IPS-NIHi11 (cell line): ENCODE measurements at regions not wholly inside any gene's neighbourhood (a gene's known extent, or its start where the extent isn't known, plus 50 kb on each side); places are given as distances from the start of the nearest gene placed in this dataset.

Experiments used
- DNase-seq: peaks from one replicate; pipeline ENCODE4 v3.0.0; 2012; ENCODE audit warnings: mixed read lengths, low spot score

DNA sequence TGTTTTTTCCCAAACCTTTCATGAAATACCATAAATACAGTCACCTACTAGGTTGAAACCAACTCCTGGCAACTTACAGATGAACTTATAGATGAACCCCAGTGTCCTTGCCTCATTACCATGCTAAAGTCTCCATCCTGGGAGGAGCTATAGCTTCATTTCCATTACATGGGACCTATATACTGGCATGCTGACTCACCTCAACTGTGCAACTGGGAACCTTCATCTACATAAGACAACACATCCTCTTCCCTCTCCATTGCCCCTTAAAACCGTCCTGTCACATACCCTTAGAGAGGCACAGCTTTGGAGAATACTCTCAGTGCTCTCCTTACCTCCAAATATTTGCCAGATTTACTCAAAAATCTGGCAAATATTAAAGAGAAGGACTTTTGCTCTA, 638.3 kb downstream of the HTR1A start:
- DNase-seq = peak; percentile 6

DNA sequence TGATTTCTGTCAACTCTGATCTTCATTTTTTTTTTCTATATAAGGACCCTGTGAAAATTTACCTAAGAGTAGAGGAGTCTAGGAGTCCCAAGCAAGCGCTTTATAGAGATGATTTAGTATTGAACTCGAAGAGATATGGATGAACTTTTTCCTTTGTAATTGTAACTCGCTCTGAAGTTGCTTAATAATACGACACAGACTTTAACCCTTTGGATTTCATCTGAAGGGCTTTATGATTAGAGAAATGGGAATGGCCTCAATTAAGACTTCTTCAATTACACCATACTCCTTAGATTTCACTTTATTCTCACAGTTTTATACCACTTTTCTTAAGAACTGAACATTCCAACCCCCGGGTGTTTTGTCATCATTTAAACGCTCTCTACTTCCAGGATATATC, 647.7 kb downstream of the HTR1A start:
- no peak for DNase-seq

DNA sequence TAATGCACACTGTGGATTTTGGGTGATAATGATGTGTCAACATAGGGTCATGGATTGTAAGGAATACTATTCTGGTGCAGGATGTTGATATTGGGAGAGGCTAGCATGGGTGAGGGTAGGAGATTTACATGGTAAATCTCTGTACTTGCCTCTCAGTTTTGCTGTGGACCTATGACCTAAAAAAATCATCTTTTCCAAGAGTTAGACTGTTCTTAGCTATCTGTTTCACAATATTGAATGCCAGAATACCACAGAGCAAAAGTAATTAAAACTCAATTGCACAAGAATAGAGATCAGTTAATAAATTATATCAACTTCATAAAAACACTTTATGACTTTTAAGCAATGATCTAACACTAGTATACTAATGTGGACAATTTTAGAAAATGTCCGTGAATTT, 651.6 kb downstream of the HTR1A start:
- DNase-seq = no peak

DNA sequence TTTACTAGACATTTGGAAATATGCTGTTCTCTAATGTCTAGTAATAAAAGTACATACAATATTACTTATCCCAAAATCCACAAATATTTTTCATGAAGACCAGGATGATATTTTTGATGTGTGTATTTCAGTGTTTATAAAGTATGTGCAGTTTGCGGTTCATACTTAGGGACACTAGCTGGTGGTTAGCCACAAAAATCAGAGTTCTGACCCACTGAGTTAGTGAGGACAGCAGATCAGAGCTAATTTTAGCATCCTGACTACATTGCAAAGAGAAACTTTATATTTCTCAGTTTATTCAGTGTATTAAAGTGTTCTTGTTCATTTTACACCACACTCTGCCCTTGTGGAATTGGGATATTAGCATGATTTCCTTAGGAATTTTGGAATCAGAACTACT, 655.3 kb downstream of the HTR1A start:
- DNase-seq = no peak

DNA sequence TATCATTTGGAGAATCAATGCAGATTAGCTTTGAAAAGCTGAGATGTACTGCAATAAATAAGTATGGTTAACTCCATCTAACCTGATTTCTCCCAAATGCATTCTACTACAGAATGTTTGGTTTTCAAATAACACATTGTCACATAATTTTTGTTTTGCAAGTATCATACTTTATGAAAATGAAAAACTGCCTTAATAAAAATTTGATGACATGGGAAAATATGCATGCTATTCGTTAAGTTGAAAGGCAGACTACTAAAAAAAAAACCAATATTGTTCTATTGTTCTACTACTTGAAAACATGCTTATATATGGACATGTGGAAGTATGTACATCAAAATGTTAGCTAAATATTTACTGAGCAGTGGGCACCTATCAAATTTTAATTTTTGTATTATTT, 668.9 kb downstream of the HTR1A start:
- DNase-seq = no peak

DNA sequence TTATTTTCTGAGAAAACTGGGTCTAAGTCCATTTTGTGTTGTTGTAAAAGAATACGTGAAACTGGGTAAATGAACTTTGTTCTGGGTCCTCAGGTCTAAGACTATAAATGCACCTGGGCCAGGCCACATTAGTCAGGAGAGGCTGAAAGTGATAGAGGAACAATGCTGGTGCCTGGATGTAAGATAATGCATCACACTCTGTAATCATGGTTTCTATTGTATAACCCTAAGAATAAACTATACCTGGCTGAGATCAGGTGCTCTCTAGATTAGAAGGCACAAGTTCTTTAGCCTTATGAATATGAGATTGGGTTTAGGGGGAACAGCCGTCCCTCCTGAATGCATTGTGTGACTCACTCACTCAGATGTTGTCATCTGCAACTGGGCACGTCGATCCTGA, 675.5 kb downstream of the HTR1A start:
- no peak for DNase-seq

DNA sequence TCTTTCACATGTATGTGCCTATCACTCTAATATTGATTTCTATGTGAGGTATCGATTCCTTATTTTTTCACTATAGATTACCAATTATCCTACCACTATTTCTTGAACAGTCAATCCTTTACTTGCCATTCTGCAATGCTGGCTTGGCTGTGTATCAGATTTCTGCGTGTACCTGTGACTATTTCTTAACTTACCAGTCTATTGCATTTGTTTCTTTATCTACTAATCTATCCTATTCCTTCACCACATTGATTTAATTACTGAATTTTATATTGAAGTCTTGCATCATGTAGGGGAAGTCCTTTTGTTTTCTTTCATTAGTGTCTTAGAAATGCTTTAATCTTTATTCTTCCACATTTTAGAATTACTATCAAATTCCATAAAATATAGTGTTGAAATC, 684.8 kb downstream of the LRRC70 start:
- no peak for DNase-seq

DNA sequence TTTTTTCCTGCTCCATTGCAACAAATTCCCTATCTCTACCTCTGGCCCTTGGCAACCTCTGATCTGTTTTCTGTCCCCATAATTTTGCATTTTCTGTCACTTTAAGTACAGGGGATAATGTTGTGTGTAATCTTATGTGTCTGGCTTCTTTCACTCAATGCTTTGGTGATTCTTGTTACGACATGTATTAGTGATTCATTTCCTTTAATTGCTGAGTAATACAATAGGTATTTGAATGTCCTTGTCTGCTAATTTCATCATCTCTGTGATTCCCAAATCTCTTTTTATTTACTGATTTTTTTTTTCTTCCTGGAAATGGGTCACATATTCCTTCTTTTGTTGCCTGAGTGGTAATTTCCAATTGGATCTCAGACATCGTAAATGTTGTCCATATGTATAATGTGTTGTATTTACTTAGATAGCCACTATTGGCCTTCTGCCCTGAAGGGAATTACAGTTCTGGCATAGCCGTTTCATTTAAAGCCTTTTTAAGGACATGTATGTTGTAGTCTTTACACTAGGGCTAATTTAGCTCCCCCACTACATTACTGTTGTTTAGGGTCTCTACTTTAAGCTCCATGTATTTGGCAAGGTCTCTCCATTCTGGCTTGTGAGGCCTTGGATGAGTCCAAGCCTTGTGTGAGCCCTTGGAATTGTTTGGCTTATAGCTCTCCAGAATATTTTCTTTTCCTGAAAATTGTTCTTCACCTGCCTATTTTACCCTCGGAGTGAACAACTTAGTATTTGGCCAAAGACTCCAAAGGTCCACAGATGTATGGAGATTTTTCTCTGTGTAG, 683.8 kb downstream of the LRRC70 start:
- DNase-seq = no peak

DNA sequence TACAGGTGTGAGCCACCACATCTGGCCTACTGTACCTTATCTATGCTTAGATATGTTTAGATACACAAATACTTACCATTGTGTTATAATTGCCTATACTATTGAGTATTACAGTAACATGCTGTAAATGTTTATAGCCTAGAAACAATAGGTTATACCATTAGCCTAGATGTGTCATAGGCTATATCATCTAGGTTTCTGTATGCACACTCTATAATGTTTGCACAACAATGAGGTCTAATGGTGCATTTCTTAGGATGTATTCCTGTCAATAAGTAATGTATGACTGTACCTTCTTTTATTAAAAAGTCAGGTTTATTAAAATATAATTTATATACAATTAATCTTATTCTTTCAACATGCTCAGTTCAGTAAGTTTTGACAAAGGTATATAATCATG, 683.1 kb downstream of the LRRC70 start:
- DNase-seq = no peak

DNA sequence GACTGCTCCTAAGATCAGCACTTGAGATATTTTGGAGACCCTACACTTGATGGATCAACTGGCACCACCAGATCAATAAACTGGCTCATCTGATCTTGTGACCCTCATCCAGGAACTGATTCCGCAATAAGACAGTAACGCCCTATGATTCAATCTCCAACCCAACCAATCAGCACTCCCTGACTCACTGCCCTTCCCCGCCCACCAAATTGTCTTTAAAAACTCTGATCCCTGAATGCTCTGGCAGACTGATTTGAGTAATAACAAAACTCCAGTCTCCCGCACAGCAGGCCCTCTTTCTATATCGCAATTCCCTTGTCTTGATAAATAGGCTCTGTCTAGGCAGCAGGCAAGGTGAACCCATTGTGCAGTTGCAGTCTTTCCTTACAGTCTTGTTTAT, 677.0 kb downstream of the LRRC70 start:
- DNase-seq = peak; percentile 16

DNA sequence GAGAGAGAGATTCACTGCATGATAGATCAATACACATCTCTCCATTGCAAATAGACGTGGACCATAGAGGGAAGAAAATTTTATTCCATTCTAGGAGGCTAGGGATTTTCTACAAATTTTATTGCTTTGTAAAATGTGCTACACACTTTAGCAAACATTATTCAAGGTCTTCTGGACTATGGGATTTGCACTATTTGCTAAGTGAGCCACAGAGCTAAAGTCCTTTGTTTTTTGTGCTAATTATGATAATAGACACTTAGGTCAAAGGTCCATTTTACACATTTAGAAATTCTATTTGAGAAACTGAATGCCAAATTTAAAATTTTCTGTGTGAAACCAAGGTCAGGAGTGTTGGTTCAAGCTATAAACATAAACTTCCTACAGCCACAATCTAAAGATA, 672.3 kb downstream of the LRRC70 start:
- no peak for DNase-seq

DNA sequence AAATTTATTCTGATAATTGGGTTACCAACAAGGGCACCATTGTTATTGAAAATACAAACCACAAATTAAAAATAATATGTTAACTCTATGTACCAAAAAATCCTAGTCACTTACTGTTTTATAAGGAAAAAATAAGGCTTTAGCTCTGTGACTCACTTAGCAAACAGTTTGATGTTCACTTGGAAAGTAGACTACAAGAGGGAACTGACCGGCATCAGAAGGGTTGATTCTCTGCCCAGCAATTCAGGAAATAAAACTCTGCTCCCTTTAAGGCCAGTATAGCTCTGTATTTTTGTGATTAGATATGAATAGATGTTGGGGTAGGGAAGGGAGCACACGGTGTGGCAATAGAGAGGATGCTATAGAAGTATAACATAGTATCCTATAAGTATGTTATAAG, 671.3 kb downstream of the LRRC70 start:
- no peak for DNase-seq

DNA sequence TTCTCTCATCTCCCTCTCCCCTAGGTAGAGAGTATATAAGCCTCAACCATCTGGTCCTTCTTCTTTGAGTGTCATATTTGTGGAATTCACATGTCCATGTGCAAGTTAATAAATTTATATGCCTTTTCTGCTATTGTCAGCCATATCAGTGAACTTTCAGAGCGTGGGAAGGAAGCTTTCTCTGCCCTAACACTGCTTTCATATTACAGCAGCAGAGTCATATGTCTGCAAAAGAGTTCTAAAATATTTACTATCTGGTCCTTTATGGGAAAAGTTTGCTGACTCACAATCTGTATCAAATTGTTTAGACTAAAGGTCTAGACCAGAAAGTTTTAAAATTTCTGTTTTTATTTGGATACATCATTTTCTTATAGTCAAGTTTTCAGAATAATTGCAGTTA, 669.0 kb downstream of the LRRC70 start:
- DNase-seq = no peak

DNA sequence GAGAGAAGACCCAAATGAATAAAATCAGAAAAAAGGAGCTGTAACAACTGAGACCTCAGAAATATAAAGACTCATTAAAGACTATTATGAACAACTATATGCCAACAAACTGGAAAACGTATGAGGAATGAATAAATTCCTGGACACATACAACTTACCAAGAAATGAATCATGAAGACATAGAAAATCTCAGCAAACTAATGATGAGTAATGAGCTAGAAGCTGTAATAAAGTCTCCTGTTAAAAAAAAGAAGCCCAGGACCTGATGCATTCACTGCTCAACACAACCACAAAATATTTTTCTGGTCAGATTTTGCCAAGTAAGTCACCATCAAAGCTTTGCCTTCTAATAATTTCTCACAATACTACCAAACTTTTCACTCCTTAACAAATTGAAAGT, 666.7 kb downstream of the LRRC70 start:
- DNase-seq = no peak

DNA sequence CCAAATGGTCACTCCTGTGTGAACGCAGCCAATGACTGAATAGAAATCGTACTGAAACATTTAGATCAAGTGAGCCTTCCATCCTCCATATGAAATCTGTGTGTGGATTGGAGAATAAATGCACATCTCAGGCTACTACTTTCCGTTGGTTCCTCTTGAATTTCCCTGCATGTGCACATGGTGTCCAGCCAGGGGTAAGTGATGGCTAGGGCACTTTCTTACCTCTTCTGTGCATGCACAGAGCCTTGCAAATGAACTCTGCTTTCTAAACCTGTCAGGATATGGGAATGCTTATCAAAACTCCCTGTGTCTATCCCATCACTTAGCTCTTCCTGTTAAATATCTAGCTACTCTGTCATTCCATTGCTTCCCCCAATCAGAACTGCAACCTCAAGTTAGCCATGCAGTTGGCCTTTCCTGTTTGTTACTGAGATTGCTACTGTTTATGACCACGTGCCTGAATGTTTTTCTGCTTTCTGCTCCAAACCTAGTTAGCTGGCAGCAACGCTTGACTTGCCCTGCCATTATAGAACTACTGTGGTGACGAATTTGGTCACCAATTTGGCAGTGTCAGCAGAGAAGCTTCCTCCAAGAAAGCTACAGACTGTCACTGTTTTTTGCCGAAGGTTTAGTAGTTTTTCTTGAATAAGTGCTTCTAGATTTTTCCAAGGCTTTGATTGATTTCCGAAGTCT, 661.6 kb downstream of the LRRC70 start:
- no peak for DNase-seq

DNA sequence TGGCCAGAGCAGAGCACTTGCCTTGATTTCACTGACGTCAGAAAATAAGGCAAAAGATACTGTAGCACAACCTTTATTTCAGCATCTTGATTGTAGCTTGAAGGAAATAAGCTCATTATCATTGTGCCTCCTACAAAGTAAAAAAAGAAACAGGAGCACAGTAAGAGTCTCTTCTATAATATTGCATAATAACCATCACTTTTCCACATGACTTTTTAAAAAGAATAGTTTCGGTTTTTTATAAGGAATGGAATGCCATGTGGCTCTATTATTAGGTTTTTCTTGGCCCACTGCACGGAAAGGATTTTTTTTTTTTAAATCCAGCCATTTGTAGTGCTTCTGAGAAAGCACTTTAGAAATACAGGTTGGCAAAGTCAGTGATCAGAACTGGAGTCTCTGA, 655.3 kb downstream of the LRRC70 start:
- no peak for DNase-seq

DNA sequence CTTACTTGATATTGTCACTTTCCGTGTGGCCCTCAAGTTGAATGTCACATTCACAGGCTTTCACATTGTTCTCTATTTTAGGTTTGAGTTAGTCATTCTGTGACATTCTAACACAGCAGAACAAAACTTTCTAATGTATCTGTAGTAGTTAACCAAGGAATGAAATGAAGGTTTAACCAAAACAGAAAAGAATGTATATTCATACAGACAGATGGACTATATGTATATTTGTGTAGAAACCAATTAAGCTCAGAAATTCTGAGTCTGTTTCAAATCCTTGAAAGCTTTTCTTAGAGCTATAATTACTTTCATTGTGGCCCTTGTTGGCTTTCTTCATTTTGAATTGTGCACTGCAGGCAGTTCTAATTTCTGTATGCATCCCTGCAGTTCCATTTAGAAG, 654.7 kb downstream of the LRRC70 start:
- no peak for DNase-seq

DNA sequence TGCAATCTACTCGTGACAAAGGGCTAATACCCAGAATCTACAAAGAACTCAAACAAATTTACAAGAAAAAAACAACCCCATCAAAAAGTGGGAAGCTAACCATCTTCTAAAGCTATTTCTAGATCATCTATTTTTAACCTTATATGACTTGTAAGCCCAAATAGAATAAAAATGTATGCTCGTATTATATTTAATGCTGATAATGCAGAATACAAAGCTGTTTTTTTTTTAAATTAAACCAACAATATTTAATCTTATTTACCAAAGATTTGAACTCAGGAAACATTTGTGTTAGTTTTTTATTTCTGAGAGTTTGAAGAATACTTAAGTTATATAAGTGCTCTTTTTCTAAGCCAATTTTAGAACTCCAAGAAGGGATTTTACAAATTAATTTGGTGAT, 652.1 kb downstream of the LRRC70 start:
- no peak for DNase-seq

DNA sequence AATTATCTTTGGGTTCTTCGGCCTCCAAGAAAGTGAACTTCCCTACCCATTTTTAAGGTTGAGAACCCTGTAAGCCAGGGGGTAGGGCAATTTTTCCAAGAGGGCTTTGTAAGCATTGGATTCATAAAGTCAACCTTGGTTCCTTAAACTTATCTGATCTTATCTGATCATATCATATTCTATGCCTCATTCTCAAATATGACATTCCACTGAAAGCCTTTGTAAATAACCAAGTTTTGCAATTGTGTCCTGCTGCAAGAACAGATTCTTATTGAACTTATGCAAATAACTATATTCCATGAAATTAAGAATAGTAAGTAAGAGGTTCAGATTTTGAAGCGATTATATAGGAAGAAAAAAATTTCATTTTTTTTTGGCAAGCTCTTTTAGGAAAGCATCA, 649.5 kb downstream of the LRRC70 start:
- no peak for DNase-seq

DNA sequence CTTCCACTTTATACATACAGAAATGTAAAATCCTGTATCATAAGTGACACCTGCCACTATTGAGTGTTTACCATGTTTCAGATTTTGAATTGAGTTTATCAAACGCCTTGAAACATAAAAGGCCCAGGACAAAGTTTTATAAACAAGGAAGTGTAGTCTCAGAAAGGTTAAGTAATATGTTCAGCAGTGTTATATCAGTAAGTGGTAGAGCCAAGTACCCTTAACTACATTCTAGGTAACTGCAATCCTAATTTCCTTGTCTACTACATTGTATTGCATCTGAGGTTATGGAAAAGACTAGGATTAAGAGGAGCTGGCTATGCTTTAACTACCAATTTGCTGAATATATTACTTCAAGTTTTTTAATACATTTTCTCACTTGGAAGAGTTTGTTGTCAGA, 641.6 kb downstream of the LRRC70 start:
- no peak for DNase-seq

DNA sequence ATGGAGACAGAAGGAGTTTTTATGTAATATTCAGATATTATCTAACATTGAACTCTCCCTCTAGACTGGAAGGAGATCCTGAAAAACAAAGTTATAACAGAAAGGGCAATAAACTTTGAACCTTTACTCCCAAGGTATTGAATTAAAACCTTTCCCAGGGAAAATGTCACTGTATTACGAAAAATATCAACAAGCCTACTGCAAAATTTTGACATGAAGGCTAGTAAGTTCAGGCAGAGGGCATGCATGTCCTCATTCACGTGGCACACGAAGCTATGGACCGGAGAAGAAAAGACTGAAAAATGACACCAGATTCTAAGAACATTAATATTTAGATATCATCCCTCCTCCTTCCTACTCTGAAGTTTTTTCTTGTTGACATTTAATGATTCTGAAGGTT, 638.8 kb downstream of the LRRC70 start:
- DNase-seq = no peak

DNA sequence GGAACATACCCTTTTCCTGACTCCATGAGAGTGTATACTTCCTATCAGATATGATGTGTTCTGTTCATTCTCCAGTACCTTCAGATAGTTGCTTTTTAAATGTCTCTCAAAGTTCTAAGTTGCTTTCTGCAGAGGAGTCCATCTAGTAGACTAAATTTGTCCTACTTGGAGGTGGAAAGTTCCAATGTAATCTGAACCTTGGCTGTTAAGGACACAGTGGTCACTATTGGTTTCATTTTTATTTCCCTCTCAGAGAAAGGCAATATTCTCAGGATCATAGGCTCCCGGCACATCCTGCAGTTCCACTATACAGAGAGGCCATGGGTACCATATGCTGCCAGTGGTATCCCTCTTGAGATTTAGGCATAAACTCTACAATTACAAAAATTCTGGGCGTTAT, 634.6 kb downstream of the LRRC70 start:
- no peak for DNase-seq

DNA sequence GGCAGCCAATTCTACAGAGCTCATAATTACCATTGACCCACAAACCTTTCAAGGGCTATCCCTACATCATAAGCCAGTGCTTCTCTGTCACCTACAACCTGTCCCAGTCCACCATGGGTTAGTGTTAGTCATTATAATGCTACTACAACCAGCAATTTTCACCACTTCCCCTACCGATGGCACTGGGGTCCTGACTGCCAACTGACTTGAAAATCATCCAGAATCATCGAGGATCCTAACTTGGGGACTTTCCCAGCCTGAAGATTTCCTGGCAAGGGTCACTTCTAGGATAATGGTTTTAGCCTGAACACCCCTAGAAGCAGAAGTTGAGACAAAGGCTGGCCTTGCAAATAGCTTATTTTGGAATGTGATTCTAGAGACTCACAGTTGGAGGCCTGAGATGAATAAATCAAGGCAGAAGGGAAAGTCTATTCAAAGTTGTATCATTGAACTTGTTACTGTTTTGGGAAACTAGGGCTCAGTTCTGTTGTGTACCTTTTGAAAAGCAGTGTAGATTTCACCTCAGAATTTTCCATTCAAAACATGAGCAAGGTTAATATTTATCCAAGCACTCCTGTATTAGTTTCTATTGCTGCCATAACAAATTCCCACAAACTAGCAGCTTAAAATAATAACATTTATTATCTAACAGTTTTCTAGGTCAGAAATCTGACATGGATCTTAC, 633.0 kb downstream of the LRRC70 start:
- peak; percentile 17 for DNase-seq
